IMR-90 (cell line): ENCODE measurements at regions not wholly inside any gene's neighbourhood (a gene's known extent, or its start where the extent isn't known, plus 50 kb on each side); places are given as distances from the start of the nearest gene placed in this dataset.

Source experiments
- ATAC-seq: fragments of 200-7000 bp; cut with Tn5 transposase; 2 replicates; pipeline ENCODE4 v1.9.1; 2020; ENCODE audit warnings: low read depth, mild to moderate bottlenecking, moderate library complexity
- BruUV-seq: library from RNA; stranded (reverse); fragments of 400-500 nt; replicated peaks from 2 replicates; lab custom pipeline; 2021; lab: Mats Ljungman, UMichigan
- CTCF ChIA-PET: fragments of 300-600 bp; formaldehyde crosslinking; extraction: SDS; loops from one replicate; lab custom pipeline; 2021; ENCODE audit warnings: antibody characterized with exemption; lab: Yijun Ruan, JAX
- POLR2A ChIA-PET: fragments of 300-600 bp; sonication (Branson Sonifier 250); formaldehyde crosslinking; loops from one replicate; lab custom pipeline; 2022; ENCODE audit warnings: antibody characterized with exemption; ENCODE audit not compliant: unreplicated experiment; lab: Charles Lee
- DNase-seq: peaks from one replicate; pipeline ENCODE4 v3.0.0; 2013
- H2AFZ ChIP-seq: replicated peaks from 2 replicates; pipeline ENCODE3; 2013; ENCODE audit warnings: low read length, mild to moderate bottlenecking; ENCODE audit not compliant: poor library complexity
- H2AK5ac ChIP-seq: 2 replicates; pipeline ENCODE4 v1.6.1; 2013; ENCODE audit warnings: low read depth, low read length, inconsistent platforms
- H2AK9ac ChIP-seq: replicated peaks from 2 replicates; pipeline ENCODE3; 2013; ENCODE audit warnings: mild to moderate bottlenecking, low read depth, low read length, moderate library complexity; ENCODE audit not compliant: poor library complexity
- H2BK120ac ChIP-seq: 2 replicates; pipeline ENCODE4 v1.6.1; 2013; ENCODE audit warnings: low read depth, low read length, inconsistent platforms
- H2BK15ac ChIP-seq: 3 replicates; pipeline ENCODE4 v1.6.1; 2013; ENCODE audit warnings: low read depth, low read length, inconsistent platforms
- H2BK20ac ChIP-seq: 2 replicates; pipeline ENCODE4 v1.6.1; 2013; ENCODE audit warnings: low read depth, mild to moderate bottlenecking, inconsistent platforms, low read length, moderate library complexity
- H2BK5ac ChIP-seq: 2 replicates; pipeline ENCODE4 v1.6.1; 2013; ENCODE audit warnings: mild to moderate bottlenecking, low read depth, low read length, inconsistent platforms; ENCODE audit not compliant: poor library complexity, severe bottlenecking
- H3K14ac ChIP-seq: replicated peaks from 2 replicates; pipeline ENCODE4 v1.6.1; 2013; ENCODE audit warnings: low read depth, low read length, inconsistent platforms
- H3K18ac ChIP-seq: 2 replicates; pipeline ENCODE4 v1.6.1; 2013; ENCODE audit warnings: low read depth, low read length, control low read depth
- H3K23ac ChIP-seq: 2 replicates; pipeline ENCODE4 v1.6.1; 2013; ENCODE audit warnings: low read depth, low read length, inconsistent platforms
- H3K27ac ChIP-seq: 2 replicates; pipeline ENCODE4 v1.5.1; 2013; ENCODE audit warnings: mild to moderate bottlenecking, control low read depth, low read length; ENCODE audit not compliant: insufficient read depth
- H3K27me3 ChIP-seq: 2 replicates; pipeline ENCODE4 v1.6.1; 2013; ENCODE audit warnings: low read length; ENCODE audit not compliant: control insufficient read depth, insufficient read depth
- H3K36me3 ChIP-seq: 2 replicates; pipeline ENCODE4 v1.6.1; 2013; ENCODE audit warnings: low read length, mixed read lengths; ENCODE audit not compliant: control insufficient read depth, insufficient read depth
- H3K4ac ChIP-seq: 2 replicates; pipeline ENCODE4 v1.6.1; 2013; ENCODE audit warnings: low read depth, low read length, inconsistent platforms
- H3K4me1 ChIP-seq: 2 replicates; pipeline ENCODE4 v1.6.1; 2013; ENCODE audit warnings: low read length, mixed read lengths; ENCODE audit not compliant: control insufficient read depth, insufficient read depth
- H3K4me2 ChIP-seq: 2 replicates; pipeline ENCODE4 v1.6.1; 2013; ENCODE audit warnings: low read depth, mild to moderate bottlenecking, control low read depth, low read length, moderate library complexity
- H3K4me3 ChIP-seq: 2 replicates; pipeline ENCODE4 v1.5.1; 2013; ENCODE audit warnings: low read depth, mild to moderate bottlenecking, control low read depth, low read length, moderate library complexity; ENCODE audit not compliant: insufficient read depth
- H3K56ac ChIP-seq: 2 replicates; pipeline ENCODE4 v1.6.1; 2013; ENCODE audit warnings: low read length, inconsistent platforms; ENCODE audit not compliant: insufficient read depth; ENCODE audit errors: extremely low read depth
- H3K79me1 ChIP-seq, 2 experiments: 2 replicates each; pipeline ENCODE4 v1.6.1; 2013; ENCODE audit warnings: low read length in 2 of 2, inconsistent platforms in 1 of 2, low read depth in 1 of 2
- H3K9ac ChIP-seq: 2 replicates; pipeline ENCODE4 v1.6.1; 2013; ENCODE audit warnings: low read depth, low read length, control low read depth
- H3K9me1 ChIP-seq: 2 replicates; pipeline ENCODE4 v1.6.1; 2013; ENCODE audit warnings: low read length, inconsistent platforms; ENCODE audit not compliant: insufficient read depth
- H3K9me3 ChIP-seq: 2 replicates; pipeline ENCODE4 v1.6.1; 2013; ENCODE audit warnings: low read length; ENCODE audit not compliant: control insufficient read depth, insufficient read depth
- H4K20me1 ChIP-seq: 2 replicates; pipeline ENCODE4 v1.6.1; 2013; ENCODE audit warnings: low read length, inconsistent platforms; ENCODE audit not compliant: insufficient read depth
- H4K5ac ChIP-seq: 2 replicates; pipeline ENCODE4 v1.6.1; 2013; ENCODE audit warnings: mild to moderate bottlenecking, low read depth, low read length, control low read depth
- H4K8ac ChIP-seq, 2 experiments: 2 replicates each; pipeline ENCODE4 v1.6.1; 2013; ENCODE audit warnings: low read depth in 2 of 2, low read length in 2 of 2, control low read depth in 1 of 2, inconsistent platforms in 1 of 2
- H4K91ac ChIP-seq: 2 replicates; pipeline ENCODE4 v1.6.1; 2013; ENCODE audit warnings: low read depth, low read length, inconsistent platforms; ENCODE audit not compliant: insufficient read depth
- BHLHE40 ChIP-seq: fragments of 150-350 bp; IDR thresholded peaks from 2 replicates; pipeline ENCODE4 v1.6.1; 2016; ENCODE audit warnings: mild to moderate bottlenecking, low read depth, low read length
- CEBPB ChIP-seq: IDR thresholded peaks from 2 replicates; pipeline ENCODE4 v1.6.1; 2012; ENCODE audit warnings: low read depth, low read length, improper control_type of control experiment
- CHD1 ChIP-seq: IDR thresholded peaks from 2 replicates; pipeline ENCODE4 v1.6.1; 2012; ENCODE audit warnings: low read depth, low read length, improper control_type of control experiment
- CTCF ChIP-seq: conservative IDR thresholded peaks from 2 replicates; pipeline ENCODE4 v1.5.1; 2012; ENCODE audit warnings: mild to moderate bottlenecking, low read depth, low read length, improper control_type of control experiment
- ELK1 ChIP-seq: fragments of 150-350 bp; IDR thresholded peaks from 2 replicates; pipeline ENCODE4 v1.6.1; 2016; ENCODE audit warnings: low read depth, mild to moderate bottlenecking, low read length, moderate library complexity, borderline replicate concordance
- FOS ChIP-seq: fragments of 150-350 bp; IDR thresholded peaks from 2 replicates; pipeline ENCODE4 v1.6.1; 2016; ENCODE audit warnings: low read depth, low read length
- MAFK ChIP-seq: IDR thresholded peaks from 2 replicates; pipeline ENCODE4 v1.6.1; 2012; ENCODE audit warnings: low read depth, low read length, improper control_type of control experiment
- MAZ ChIP-seq: IDR thresholded peaks from 2 replicates; pipeline ENCODE4 v1.6.1; 2012; ENCODE audit warnings: low read depth, mild to moderate bottlenecking, low read length, improper control_type of control experiment, moderate library complexity, borderline replicate concordance
- MXI1 ChIP-seq: IDR thresholded peaks from 2 replicates; pipeline ENCODE4 v1.6.1; 2012; ENCODE audit warnings: low read depth, mild to moderate bottlenecking, low read length, moderate library complexity, borderline replicate concordance
- NFE2L2 ChIP-seq: fragments of 150-350 bp; IDR thresholded peaks from 2 replicates; pipeline ENCODE4 v1.6.1; 2016; ENCODE audit warnings: low read depth, mild to moderate bottlenecking, low read length
- POLR2A ChIP-seq: IDR thresholded peaks from 2 replicates; pipeline ENCODE4 v1.6.1; 2012; ENCODE audit warnings: mild to moderate bottlenecking, low read depth, low read length
- RAD21 ChIP-seq: IDR thresholded peaks from 2 replicates; pipeline ENCODE4 v1.6.1; 2012; ENCODE audit warnings: low read length, improper control_type of control experiment
- RCOR1 ChIP-seq: IDR thresholded peaks from 2 replicates; pipeline ENCODE4 v1.6.1; 2012; ENCODE audit warnings: mild to moderate bottlenecking, low read length, improper control_type of control experiment; ENCODE audit not compliant: insufficient replicate concordance
- RFX5 ChIP-seq: IDR thresholded peaks from 2 replicates; pipeline ENCODE4 v1.8.0; 2012; ENCODE audit warnings: low read depth, mild to moderate bottlenecking, low read length, moderate library complexity
- SMC3 ChIP-seq: fragments of 150-350 bp; IDR thresholded peaks from 2 replicates; pipeline ENCODE4 v1.6.1; 2016; ENCODE audit warnings: low read depth, mild to moderate bottlenecking, antibody characterized with exemption, low read length, moderate library complexity
- WGBS, 2 experiments: methylation state at CpG; one replicate each; pipeline versions ENCODE4 v1.1.5 to v1.1.7; 2013; ENCODE audit warnings: missing lambda C conversion rate in 2 of 2; ENCODE audit not compliant: insufficient read length in 1 of 2; ENCODE audit errors: extremely low coverage in 2 of 2; 5-methylcytosine and 5-hydroxymethylcytosine counted together
- dilution Hi-C: fragments of 300-500 bp; cut with HindIII; formaldehyde crosslinking; loops from one replicate; pipeline ENCODE4 v1.14.3; 2018; ENCODE audit warnings: low sequenced_read_pairs; ENCODE audit not compliant: unreplicated experiment
- in situ Hi-C: fragments of 300-500 bp; cut with MboI; formaldehyde crosslinking; loops from 3 replicates; pipeline ENCODE4 v1.14.3; 2019; ENCODE audit warnings: low sequenced_read_pairs, inconsistent platforms, mixed read lengths
- intact Hi-C: fragments of 100-400 bp; cut with micrococcal nuclease; formaldehyde crosslinking; loops from 2 replicates; pipeline ENCODE4 v1.10.0; 2022
- TF ChIP-seq, protein P1 (sequence below): fragments of 150-350 bp; IDR thresholded peaks from 2 replicates; pipeline ENCODE4 v1.6.1; 2017; ENCODE audit warnings: mild to moderate bottlenecking, antibody characterized with exemption, low read length, low read depth

DNA sequence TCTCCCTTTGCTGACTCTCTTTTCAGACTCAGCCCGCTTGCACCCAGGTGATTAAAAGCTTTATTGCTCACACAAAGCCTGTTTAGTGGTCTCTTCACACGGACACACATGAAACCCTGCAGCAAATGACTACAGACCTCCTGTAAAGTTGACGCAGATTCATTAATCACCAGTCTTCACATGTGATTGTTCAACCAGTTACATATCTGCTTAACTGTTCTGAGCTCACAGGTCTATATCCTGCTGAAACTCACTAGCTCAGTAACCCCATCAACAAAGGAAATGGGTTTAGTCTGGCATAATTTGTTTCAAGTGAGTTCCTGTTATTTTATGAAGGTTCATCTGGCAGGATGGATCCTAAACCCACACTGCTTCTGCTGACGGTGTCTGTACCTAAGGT, 68.4 kb upstream of the GJA8 start:
- H3K4ac ChIP-seq: no peak overlapping the region
- POLR2A ChIA-PET: no interaction called here

More for the DNA sequence above, 68.4 kb upstream of the GJA8 start:
- no peak overlapping the region for H2AK9ac ChIP-seq
- H4K5ac ChIP-seq: no peak overlapping the region
- H3K79me1 ChIP-seq: no peaks in the 10 kb centered on the region
- no peak overlapping the region for H3K4me3 ChIP-seq
- no peaks in the 10 kb centered on the region for H4K20me1 ChIP-seq
- H3K14ac ChIP-seq: no peak overlapping the region
- H2BK5ac ChIP-seq: no peak overlapping the region
- H2AK5ac ChIP-seq: no peak overlapping the region
- no peaks in the 10 kb centered on the region for H3K4me1 ChIP-seq
- no peak overlapping the region for H2AFZ ChIP-seq
- H4K91ac ChIP-seq: no peak overlapping the region
- no peak overlapping the region for H2BK120ac ChIP-seq
- 55% methylated on average over 2 of the region's 4 CpGs; no CpG with 5 or more reads in 1 of the 2 experiments for WGBS, 2 experiments
- no peak overlapping the region for H3K23ac ChIP-seq
- no peak for TF ChIP-seq BHLHE40
- TF ChIP-seq RAD21: no peak
- TF ChIP-seq NFE2L2: no peak
- TF ChIP-seq MAZ: no peak
- TF ChIP-seq POLR2A: no peak
- TF ChIP-seq MXI1: no peak
- no peak for TF ChIP-seq CHD1
- no peak for TF ChIP-seq RCOR1
- no peak for TF ChIP-seq RFX5
- no peak for TF ChIP-seq CTCF
- TF ChIP-seq SMC3: no peak
- no peak for TF ChIP-seq ELK1
- TF ChIP-seq, protein P1, sequence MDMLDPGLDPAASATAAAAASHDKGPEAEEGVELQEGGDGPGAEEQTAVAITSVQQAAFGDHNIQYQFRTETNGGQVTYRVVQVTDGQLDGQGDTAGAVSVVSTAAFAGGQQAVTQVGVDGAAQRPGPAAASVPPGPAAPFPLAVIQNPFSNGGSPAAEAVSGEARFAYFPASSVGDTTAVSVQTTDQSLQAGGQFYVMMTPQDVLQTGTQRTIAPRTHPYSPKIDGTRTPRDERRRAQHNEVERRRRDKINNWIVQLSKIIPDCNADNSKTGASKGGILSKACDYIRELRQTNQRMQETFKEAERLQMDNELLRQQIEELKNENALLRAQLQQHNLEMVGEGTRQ: no peak
- TF ChIP-seq MAFK: no peak
- TF ChIP-seq FOS: no peak
- TF ChIP-seq CEBPB: no peak
- no peaks in the 10 kb centered on the region for H3K27me3 ChIP-seq
- H2BK15ac ChIP-seq: no peak overlapping the region
- ATAC-seq: no peak
- H3K56ac ChIP-seq: no peak overlapping the region
- BruUV-seq: no TSS peak
- H3K27ac ChIP-seq: no peak overlapping the region
- H3K18ac ChIP-seq: no peak overlapping the region
- no peak overlapping the region for H4K8ac ChIP-seq
- no peak for DNase-seq
- no peaks in the 10 kb centered on the region for H3K36me3 ChIP-seq
- intact Hi-C loops: no loop called here
- dilution Hi-C loops: no loop called here
- CTCF ChIA-PET: no interaction called here
- H2BK20ac ChIP-seq: no peak overlapping the region
- H3K9me3 ChIP-seq: no peaks in the 10 kb centered on the region
- no peak overlapping the region for H3K9ac ChIP-seq
- in situ Hi-C loops: no loop called here
- no peak overlapping the region for H3K4me2 ChIP-seq
- no peaks in the 10 kb centered on the region for H3K9me1 ChIP-seq
